Astrocyte (in vitro differentiated cells and primary cell): ENCODE measurements at regions not wholly inside any gene's neighbourhood (a gene's known extent, or its start where the extent isn't known, plus 50 kb on each side); places are given as distances from the start of the nearest gene placed in this dataset.
A peak's percentile ranks its signal among the peaks of the same experiment; 100 is the strongest.
"Not testable (repeated sequence)": the region's sequence is repeated elsewhere in the genome, so short reads cannot be mapped to it uniquely, and the experiment has no call there.

Experiments
- DNase-seq: peaks from one replicate; pipeline ENCODE4 v3.0.0-alpha.2; 2010; ENCODE audit warnings: low read depth
- FAIRE-seq: peaks from 2 replicates; lab custom pipeline; 2011; peaks lifted over from hg19 to GRCh38; lab: Jason Lieb, UNC
- H2AFZ ChIP-seq: 2 replicates; pipeline ENCODE4 v1.6.0; 2012; ENCODE audit warnings: low read depth, low read length, inconsistent platforms
- H3K27ac ChIP-seq: 2 replicates; pipeline ENCODE4 v1.5.1; 2011; ENCODE audit warnings: low read depth, low read length, inconsistent platforms
- H3K27me3 ChIP-seq: 2 replicates; pipeline ENCODE4 v1.6.0; 2011; ENCODE audit warnings: low read length, inconsistent platforms; ENCODE audit not compliant: insufficient read depth
- H3K36me3 ChIP-seq: 2 replicates; pipeline ENCODE4 v1.5.1; 2011; ENCODE audit warnings: low read length, inconsistent platforms; ENCODE audit not compliant: insufficient read depth
- H3K4me1 ChIP-seq: 2 replicates; pipeline ENCODE4 v1.5.1; 2011; ENCODE audit warnings: low read length, inconsistent platforms; ENCODE audit not compliant: insufficient read depth
- H3K4me2 ChIP-seq: 2 replicates; pipeline ENCODE4 v1.6.0; 2012; ENCODE audit warnings: low read length, inconsistent platforms
- H3K4me3 ChIP-seq: 2 replicates; pipeline ENCODE4 v1.5.1; 2011; ENCODE audit warnings: low read depth, mild to moderate bottlenecking, low read length, inconsistent platforms; ENCODE audit not compliant: insufficient read depth
- H3K79me2 ChIP-seq: 2 replicates; pipeline ENCODE4 v1.6.0; 2012; ENCODE audit warnings: mild to moderate bottlenecking, low read length, inconsistent platforms; ENCODE audit not compliant: insufficient read depth
- H3K9ac ChIP-seq: 2 replicates; pipeline ENCODE4 v1.6.0; 2012; ENCODE audit warnings: mild to moderate bottlenecking, low read length, inconsistent platforms
- H3K9me3 ChIP-seq: 2 replicates; pipeline ENCODE4 v1.5.1; 2012; ENCODE audit warnings: low read depth, mild to moderate bottlenecking, low read length, inconsistent platforms; ENCODE audit not compliant: insufficient read depth
- H4K20me1 ChIP-seq: 2 replicates; pipeline ENCODE4 v1.6.0; 2012; ENCODE audit warnings: low read length, inconsistent platforms; ENCODE audit not compliant: insufficient read depth
- H3K27ac Mint-ChIP-seq: one replicate; pipeline ENCODE4 v1.8.0; 2021; ENCODE audit warnings: mild to moderate bottlenecking, mixed read lengths; ENCODE audit not compliant: unreplicated experiment
- H3K27me3 Mint-ChIP-seq: one replicate; pipeline ENCODE4 v1.8.0; 2021; ENCODE audit warnings: low read depth, mixed read lengths; ENCODE audit not compliant: unreplicated experiment
- H3K36me3 Mint-ChIP-seq: one replicate; pipeline ENCODE4 v1.8.0; 2021; ENCODE audit warnings: low read depth, mixed read lengths; ENCODE audit not compliant: unreplicated experiment
- H3K4me1 Mint-ChIP-seq: one replicate; pipeline ENCODE4 v1.8.0; 2021; ENCODE audit warnings: low read depth, mixed read lengths; ENCODE audit not compliant: unreplicated experiment
- H3K4me3 Mint-ChIP-seq: one replicate; pipeline ENCODE4 v1.8.0; 2021; ENCODE audit warnings: mild to moderate bottlenecking, moderate library complexity, mixed read lengths; ENCODE audit not compliant: unreplicated experiment
- H3K9me3 Mint-ChIP-seq: one replicate; pipeline ENCODE4 v1.8.0; 2021; ENCODE audit warnings: mild to moderate bottlenecking, mixed read lengths; ENCODE audit not compliant: unreplicated experiment
- CTCF ChIP-seq: IDR thresholded peaks from 2 replicates; pipeline ENCODE4 v1.5.1; 2011; ENCODE audit warnings: low read depth, mild to moderate bottlenecking, inconsistent platforms, low read length, moderate library complexity; ENCODE audit not compliant: insufficient read depth
- EZH2 ChIP-seq: IDR thresholded peaks from 2 replicates; pipeline ENCODE4 v1.6.1; 2012; ENCODE audit warnings: mild to moderate bottlenecking, low read length, inconsistent platforms; ENCODE audit not compliant: insufficient read depth

- no peaks in the 10 kb centered on the region for H3K27me3 ChIP-seq
- H3K4me1 Mint-ChIP-seq, result peaks cover 9% of the 10 kb centered on the region
- peaks cover 16% of the 10 kb centered on the region for H3K4me1 ChIP-seq
- no peaks in the 10 kb centered on the region for H3K79me2 ChIP-seq
- H3K36me3 ChIP-seq, result no peaks in the 10 kb centered on the region
- no peak for FAIRE-seq
- no peaks in the 10 kb centered on the region for H3K9me3 ChIP-seq
- no peak for DNase-seq
- H3K9me3 Mint-ChIP-seq, result no peaks in the 10 kb centered on the region
- H3K4me2 ChIP-seq, result no peak overlapping the region
- H3K4me3 ChIP-seq, result no peak overlapping the region
- no peak overlapping the region for H3K27ac Mint-ChIP-seq
- H3K4me3 Mint-ChIP-seq, result no peak overlapping the region
- peaks cover 3% of the 10 kb centered on the region for H3K27me3 Mint-ChIP-seq
- no peak overlapping the region for H3K27ac ChIP-seq
- H3K36me3 Mint-ChIP-seq, result no peaks in the 10 kb centered on the region
- no peak overlapping the region for H2AFZ ChIP-seq
- no peaks in the 10 kb centered on the region for H4K20me1 ChIP-seq
- TF ChIP-seq CTCF (no peak), EZH2 (no peak)
- H3K9ac ChIP-seq, result no peak overlapping the region
These were observed 100.1 kb upstream of the CLNK start for GRCh38 chr4:10784621-10785020.

DNA sequence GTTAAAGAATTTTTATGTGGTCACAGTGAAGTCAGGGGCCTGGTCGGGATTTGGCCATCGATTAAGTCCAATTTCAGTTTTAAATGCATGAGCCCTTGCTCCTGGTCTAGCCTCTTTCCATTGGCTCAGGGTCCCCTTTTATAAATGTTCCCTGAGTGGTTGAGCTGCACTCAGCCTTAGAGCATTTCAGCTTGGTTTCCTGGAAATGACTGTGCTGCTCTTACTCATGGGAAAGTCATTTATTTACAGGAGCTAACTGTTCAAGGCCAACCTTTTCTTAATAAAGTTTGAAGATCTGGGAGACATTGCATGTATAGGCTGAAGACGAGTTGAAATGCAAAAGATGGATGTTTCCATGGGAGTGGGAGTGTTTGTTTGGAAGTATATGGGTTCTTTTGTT lies 98.8 kb upstream of the CLNK start:
- Histone ChIP-seq H2AFZ (peak overlapping the region; percentile 51), H3K27ac (peak overlapping the region; percentile 47), H3K9me3 (no peaks in the 10 kb centered on the region), H3K79me2 (no peaks in the 10 kb centered on the region), H3K4me1 (peaks cover 16% of the 10 kb centered on the region), H3K4me2 (peak overlapping the region; percentile 46), H3K4me3 (no peak overlapping the region), H3K36me3 (no peaks in the 10 kb centered on the region), H3K9ac (no peak overlapping the region), H4K20me1 (no peaks in the 10 kb centered on the region), H3K27me3 (no peaks in the 10 kb centered on the region)
- Mint-ChIP-seq H3K27me3 (no peaks in the 10 kb centered on the region), H3K27ac (peak overlapping the region; percentile 63), H3K9me3 (no peaks in the 10 kb centered on the region), H3K4me3 (no peak overlapping the region), H3K4me1 (peaks cover 9% of the 10 kb centered on the region), H3K36me3 (no peaks in the 10 kb centered on the region)
- DNase-seq (peak; percentile 79), FAIRE-seq (no peak)
- TF ChIP-seq CTCF, result no peak
- no peak for TF ChIP-seq EZH2

- no peak overlapping the region for H2AFZ ChIP-seq
- Mint-ChIP-seq H3K4me1 (peaks cover 9% of the 10 kb centered on the region), H3K4me3 (no peak overlapping the region), H3K36me3 (no peaks in the 10 kb centered on the region), H3K27ac (no peak overlapping the region), H3K9me3 (no peaks in the 10 kb centered on the region), H3K27me3 (no peaks in the 10 kb centered on the region)
- no peak overlapping the region for H3K9ac ChIP-seq
- no peak for FAIRE-seq
- no peak overlapping the region for H3K4me3 ChIP-seq
- no peaks in the 10 kb centered on the region for H3K9me3 ChIP-seq
- H3K4me1 ChIP-seq, result peaks cover 16% of the 10 kb centered on the region
- TF ChIP-seq CTCF, result no peak
- TF ChIP-seq EZH2, result no peak
- H3K27me3 ChIP-seq, result no peaks in the 10 kb centered on the region
- H3K27ac ChIP-seq, result no peak overlapping the region
- DNase-seq, result no peak
- no peak overlapping the region for H3K4me2 ChIP-seq
- no peaks in the 10 kb centered on the region for H3K79me2 ChIP-seq
- no peaks in the 10 kb centered on the region for H3K36me3 ChIP-seq
- H4K20me1 ChIP-seq, result no peaks in the 10 kb centered on the region
These were observed 97.2 kb upstream of the CLNK start for GRCh38 chr4:10781805-10782204.

GRCh38 chr4:10780803-10781202 lies 96.2 kb upstream of the CLNK start:
- FAIRE-seq, H4K20me1 ChIP-seq, DNase-seq, H3K79me2 ChIP-seq, H3K4me3 Mint-ChIP-seq, H3K27ac ChIP-seq, H3K9me3 Mint-ChIP-seq, H3K27me3 ChIP-seq, H2AFZ ChIP-seq, H3K36me3 Mint-ChIP-seq, H3K9me3 ChIP-seq, H3K27ac Mint-ChIP-seq, H3K4me2 ChIP-seq, H3K4me3 ChIP-seq, H3K36me3 ChIP-seq, H3K9ac ChIP-seq, H3K27me3 Mint-ChIP-seq, H3K4me1 Mint-ChIP-seq: not testable (repeated sequence)
- peaks cover 16% of the 10 kb centered on the region for H3K4me1 ChIP-seq
